Stimulated activated CD4-positive, alpha-beta T cell treated with anti-CD3 and anti-CD28 coated beads, Interleukin-4, amount 100 ng/mL, for 48 hours (primary cell): ENCODE measurements at regions not wholly inside any gene's neighbourhood (a gene's known extent, or its start where the extent isn't known, plus 50 kb on each side); places are given as distances from the start of the nearest gene placed in this dataset.

Experiments used
- DNase-seq, 2 donors: peaks; one replicate each; pipeline ENCODE4 v3.0.0-alpha.2; 2020; ENCODE audit warnings: low read depth in 2 of 2

- DNase-seq = no peak
Observed at GRCh38 chr2:161019311-161019710, 140.9 kb upstream of the TANK start.

GRCh38 chr2:161020437-161020836, 139.8 kb upstream of the TANK start:
- DNase-seq = no peak

GRCh38 chr2:161028581-161028980, 131.6 kb upstream of the TANK start:
- no peak for DNase-seq

- no peak for DNase-seq
Observed at GRCh38 chr2:161029321-161029720, 130.9 kb upstream of the TANK start.

GRCh38 chr2:161030260-161031063, 129.8 kb upstream of the TANK start:
- no peak for DNase-seq

GRCh38 chr2:161031511-161031910, 128.7 kb upstream of the TANK start:
- no peak for DNase-seq

- DNase-seq = no peak
Observed at GRCh38 chr2:161032635-161033034, 127.6 kb upstream of the TANK start.

GRCh38 chr2:161033059-161033660, 127.1 kb upstream of the TANK start:
- no peak for DNase-seq

GRCh38 chr2:161036926-161037325, 123.3 kb upstream of the TANK start:
- DNase-seq = no peak

GRCh38 chr2:161039071-161039470, 121.2 kb upstream of the TANK start:
- DNase-seq = no peak

GRCh38 chr2:161041356-161041755, 118.9 kb upstream of the TANK start:
- DNase-seq = no peak

GRCh38 chr2:161042990-161043625, 117.1 kb upstream of the TANK start:
- no peak for DNase-seq

- no peak for DNase-seq
Observed at GRCh38 chr2:161044095-161044865, 115.9 kb upstream of the TANK start.

GRCh38 chr2:161044921-161045320, 115.3 kb upstream of the TANK start:
- no peak for DNase-seq

- no peak for DNase-seq
Observed at GRCh38 chr2:161045726-161046125, 114.5 kb upstream of the TANK start.

- DNase-seq = no peak
Observed at GRCh38 chr2:161046876-161047275, 113.4 kb upstream of the TANK start.

GRCh38 chr2:161048317-161048716, 111.9 kb upstream of the TANK start:
- DNase-seq = no peak

- DNase-seq = no peak
Observed at GRCh38 chr2:161049559-161049958, 110.7 kb upstream of the TANK start.

- no peak for DNase-seq
Observed at GRCh38 chr2:161052214-161052613, 108.0 kb upstream of the TANK start.

GRCh38 chr2:161055289-161055688, 104.9 kb upstream of the TANK start:
- DNase-seq = no peak

- DNase-seq = no peak
Observed at GRCh38 chr2:161059388-161059787, 100.8 kb upstream of the TANK start.

- DNase-seq = no peak
Observed at GRCh38 chr2:161061786-161062185, 98.4 kb upstream of the TANK start.
